IMR-90 (cell line): ENCODE measurements at regions not wholly inside any gene's neighbourhood (a gene's known extent, or its start where the extent isn't known, plus 50 kb on each side); places are given as distances from the start of the nearest gene placed in this dataset.

ENCODE experiments used
- ATAC-seq: fragments of 200-7000 bp; cut with Tn5 transposase; 2 replicates; pipeline ENCODE4 v1.9.1; 2020; ENCODE audit warnings: low read depth, mild to moderate bottlenecking, moderate library complexity
- BruUV-seq: library from RNA; stranded (reverse); fragments of 400-500 nt; replicated peaks from 2 replicates; lab custom pipeline; 2021; lab: Mats Ljungman, UMichigan
- CTCF ChIA-PET: fragments of 300-600 bp; formaldehyde crosslinking; extraction: SDS; loops from one replicate; lab custom pipeline; 2021; ENCODE audit warnings: antibody characterized with exemption; lab: Yijun Ruan, JAX
- POLR2A ChIA-PET: fragments of 300-600 bp; sonication (Branson Sonifier 250); formaldehyde crosslinking; loops from one replicate; lab custom pipeline; 2022; ENCODE audit warnings: antibody characterized with exemption; ENCODE audit not compliant: unreplicated experiment; lab: Charles Lee
- DNase-seq: peaks from one replicate; pipeline ENCODE4 v3.0.0; 2013
- H2AFZ ChIP-seq: replicated peaks from 2 replicates; pipeline ENCODE3; 2013; ENCODE audit warnings: low read length, mild to moderate bottlenecking; ENCODE audit not compliant: poor library complexity
- H2AK5ac ChIP-seq: 2 replicates; pipeline ENCODE4 v1.6.1; 2013; ENCODE audit warnings: low read depth, low read length, inconsistent platforms
- H2AK9ac ChIP-seq: replicated peaks from 2 replicates; pipeline ENCODE3; 2013; ENCODE audit warnings: mild to moderate bottlenecking, low read depth, low read length, moderate library complexity; ENCODE audit not compliant: poor library complexity
- H2BK120ac ChIP-seq: 2 replicates; pipeline ENCODE4 v1.6.1; 2013; ENCODE audit warnings: low read depth, low read length, inconsistent platforms
- H2BK15ac ChIP-seq: 3 replicates; pipeline ENCODE4 v1.6.1; 2013; ENCODE audit warnings: low read depth, low read length, inconsistent platforms
- H2BK20ac ChIP-seq: 2 replicates; pipeline ENCODE4 v1.6.1; 2013; ENCODE audit warnings: low read depth, mild to moderate bottlenecking, inconsistent platforms, low read length, moderate library complexity
- H2BK5ac ChIP-seq: 2 replicates; pipeline ENCODE4 v1.6.1; 2013; ENCODE audit warnings: mild to moderate bottlenecking, low read depth, low read length, inconsistent platforms; ENCODE audit not compliant: poor library complexity, severe bottlenecking
- H3K14ac ChIP-seq: replicated peaks from 2 replicates; pipeline ENCODE4 v1.6.1; 2013; ENCODE audit warnings: low read depth, low read length, inconsistent platforms
- H3K18ac ChIP-seq: 2 replicates; pipeline ENCODE4 v1.6.1; 2013; ENCODE audit warnings: low read depth, low read length, control low read depth
- H3K23ac ChIP-seq: 2 replicates; pipeline ENCODE4 v1.6.1; 2013; ENCODE audit warnings: low read depth, low read length, inconsistent platforms
- H3K27ac ChIP-seq: 2 replicates; pipeline ENCODE4 v1.5.1; 2013; ENCODE audit warnings: mild to moderate bottlenecking, control low read depth, low read length; ENCODE audit not compliant: insufficient read depth
- H3K27me3 ChIP-seq: 2 replicates; pipeline ENCODE4 v1.6.1; 2013; ENCODE audit warnings: low read length; ENCODE audit not compliant: control insufficient read depth, insufficient read depth
- H3K36me3 ChIP-seq: 2 replicates; pipeline ENCODE4 v1.6.1; 2013; ENCODE audit warnings: low read length, mixed read lengths; ENCODE audit not compliant: control insufficient read depth, insufficient read depth
- H3K4ac ChIP-seq: 2 replicates; pipeline ENCODE4 v1.6.1; 2013; ENCODE audit warnings: low read depth, low read length, inconsistent platforms
- H3K4me1 ChIP-seq: 2 replicates; pipeline ENCODE4 v1.6.1; 2013; ENCODE audit warnings: low read length, mixed read lengths; ENCODE audit not compliant: control insufficient read depth, insufficient read depth
- H3K4me2 ChIP-seq: 2 replicates; pipeline ENCODE4 v1.6.1; 2013; ENCODE audit warnings: low read depth, mild to moderate bottlenecking, control low read depth, low read length, moderate library complexity
- H3K4me3 ChIP-seq: 2 replicates; pipeline ENCODE4 v1.5.1; 2013; ENCODE audit warnings: low read depth, mild to moderate bottlenecking, control low read depth, low read length, moderate library complexity; ENCODE audit not compliant: insufficient read depth
- H3K56ac ChIP-seq: 2 replicates; pipeline ENCODE4 v1.6.1; 2013; ENCODE audit warnings: low read length, inconsistent platforms; ENCODE audit not compliant: insufficient read depth; ENCODE audit errors: extremely low read depth
- H3K79me1 ChIP-seq, 2 experiments: 2 replicates each; pipeline ENCODE4 v1.6.1; 2013; ENCODE audit warnings: low read length in 2 of 2, inconsistent platforms in 1 of 2, low read depth in 1 of 2
- H3K9ac ChIP-seq: 2 replicates; pipeline ENCODE4 v1.6.1; 2013; ENCODE audit warnings: low read depth, low read length, control low read depth
- H3K9me1 ChIP-seq: 2 replicates; pipeline ENCODE4 v1.6.1; 2013; ENCODE audit warnings: low read length, inconsistent platforms; ENCODE audit not compliant: insufficient read depth
- H3K9me3 ChIP-seq: 2 replicates; pipeline ENCODE4 v1.6.1; 2013; ENCODE audit warnings: low read length; ENCODE audit not compliant: control insufficient read depth, insufficient read depth
- H4K20me1 ChIP-seq: 2 replicates; pipeline ENCODE4 v1.6.1; 2013; ENCODE audit warnings: low read length, inconsistent platforms; ENCODE audit not compliant: insufficient read depth
- H4K5ac ChIP-seq: 2 replicates; pipeline ENCODE4 v1.6.1; 2013; ENCODE audit warnings: mild to moderate bottlenecking, low read depth, low read length, control low read depth
- H4K8ac ChIP-seq, 2 experiments: 2 replicates each; pipeline ENCODE4 v1.6.1; 2013; ENCODE audit warnings: low read depth in 2 of 2, low read length in 2 of 2, control low read depth in 1 of 2, inconsistent platforms in 1 of 2
- H4K91ac ChIP-seq: 2 replicates; pipeline ENCODE4 v1.6.1; 2013; ENCODE audit warnings: low read depth, low read length, inconsistent platforms; ENCODE audit not compliant: insufficient read depth
- BHLHE40 ChIP-seq: fragments of 150-350 bp; IDR thresholded peaks from 2 replicates; pipeline ENCODE4 v1.6.1; 2016; ENCODE audit warnings: mild to moderate bottlenecking, low read depth, low read length
- CEBPB ChIP-seq: IDR thresholded peaks from 2 replicates; pipeline ENCODE4 v1.6.1; 2012; ENCODE audit warnings: low read depth, low read length, improper control_type of control experiment
- CHD1 ChIP-seq: IDR thresholded peaks from 2 replicates; pipeline ENCODE4 v1.6.1; 2012; ENCODE audit warnings: low read depth, low read length, improper control_type of control experiment
- CTCF ChIP-seq: conservative IDR thresholded peaks from 2 replicates; pipeline ENCODE4 v1.5.1; 2012; ENCODE audit warnings: mild to moderate bottlenecking, low read depth, low read length, improper control_type of control experiment
- ELK1 ChIP-seq: fragments of 150-350 bp; IDR thresholded peaks from 2 replicates; pipeline ENCODE4 v1.6.1; 2016; ENCODE audit warnings: low read depth, mild to moderate bottlenecking, low read length, moderate library complexity, borderline replicate concordance
- FOS ChIP-seq: fragments of 150-350 bp; IDR thresholded peaks from 2 replicates; pipeline ENCODE4 v1.6.1; 2016; ENCODE audit warnings: low read depth, low read length
- MAFK ChIP-seq: IDR thresholded peaks from 2 replicates; pipeline ENCODE4 v1.6.1; 2012; ENCODE audit warnings: low read depth, low read length, improper control_type of control experiment
- MAZ ChIP-seq: IDR thresholded peaks from 2 replicates; pipeline ENCODE4 v1.6.1; 2012; ENCODE audit warnings: low read depth, mild to moderate bottlenecking, low read length, improper control_type of control experiment, moderate library complexity, borderline replicate concordance
- MXI1 ChIP-seq: IDR thresholded peaks from 2 replicates; pipeline ENCODE4 v1.6.1; 2012; ENCODE audit warnings: low read depth, mild to moderate bottlenecking, low read length, moderate library complexity, borderline replicate concordance
- NFE2L2 ChIP-seq: fragments of 150-350 bp; IDR thresholded peaks from 2 replicates; pipeline ENCODE4 v1.6.1; 2016; ENCODE audit warnings: low read depth, mild to moderate bottlenecking, low read length
- POLR2A ChIP-seq: IDR thresholded peaks from 2 replicates; pipeline ENCODE4 v1.6.1; 2012; ENCODE audit warnings: mild to moderate bottlenecking, low read depth, low read length
- RAD21 ChIP-seq: IDR thresholded peaks from 2 replicates; pipeline ENCODE4 v1.6.1; 2012; ENCODE audit warnings: low read length, improper control_type of control experiment
- RCOR1 ChIP-seq: IDR thresholded peaks from 2 replicates; pipeline ENCODE4 v1.6.1; 2012; ENCODE audit warnings: mild to moderate bottlenecking, low read length, improper control_type of control experiment; ENCODE audit not compliant: insufficient replicate concordance
- RFX5 ChIP-seq: IDR thresholded peaks from 2 replicates; pipeline ENCODE4 v1.8.0; 2012; ENCODE audit warnings: low read depth, mild to moderate bottlenecking, low read length, moderate library complexity
- SMC3 ChIP-seq: fragments of 150-350 bp; IDR thresholded peaks from 2 replicates; pipeline ENCODE4 v1.6.1; 2016; ENCODE audit warnings: low read depth, mild to moderate bottlenecking, antibody characterized with exemption, low read length, moderate library complexity
- USF2 ChIP-seq: fragments of 150-350 bp; IDR thresholded peaks from 2 replicates; pipeline ENCODE4 v1.6.1; 2017; ENCODE audit warnings: mild to moderate bottlenecking, antibody characterized with exemption, low read length, low read depth
- WGBS, 2 experiments: methylation state at CpG; one replicate each; pipeline versions ENCODE4 v1.1.5 to v1.1.7; 2013; ENCODE audit warnings: missing lambda C conversion rate in 2 of 2; ENCODE audit not compliant: insufficient read length in 1 of 2; ENCODE audit errors: extremely low coverage in 2 of 2; 5-methylcytosine and 5-hydroxymethylcytosine counted together
- dilution Hi-C: fragments of 300-500 bp; cut with HindIII; formaldehyde crosslinking; loops from one replicate; pipeline ENCODE4 v1.14.3; 2018; ENCODE audit warnings: low sequenced_read_pairs; ENCODE audit not compliant: unreplicated experiment
- in situ Hi-C: fragments of 300-500 bp; cut with MboI; formaldehyde crosslinking; loops from 3 replicates; pipeline ENCODE4 v1.14.3; 2019; ENCODE audit warnings: low sequenced_read_pairs, inconsistent platforms, mixed read lengths
- intact Hi-C: fragments of 100-400 bp; cut with micrococcal nuclease; formaldehyde crosslinking; loops from 2 replicates; pipeline ENCODE4 v1.10.0; 2022

- Histone ChIP-seq H3K18ac (no peak overlapping the region), H3K4me3 (no peak overlapping the region), H3K23ac (no peak overlapping the region), H2AK9ac (no peak overlapping the region), H2BK5ac (no peak overlapping the region), H2BK20ac (no peak overlapping the region), H2BK120ac (no peak overlapping the region), H3K4me1 (no peaks in the 10 kb centered on the region), H3K27ac (no peak overlapping the region), H3K14ac (no peak overlapping the region), H4K91ac (no peak overlapping the region), H4K5ac (no peak overlapping the region), H3K9me3 (no peaks in the 10 kb centered on the region), H2AFZ (no peak overlapping the region), H3K79me1 (no peaks in the 10 kb centered on the region), H3K4me2 (no peak overlapping the region), H3K9me1 (no peaks in the 10 kb centered on the region), H2BK15ac (no peak overlapping the region), H3K4ac (no peak overlapping the region), H4K20me1 (no peaks in the 10 kb centered on the region), H2AK5ac (no peak overlapping the region), H3K56ac (no peak overlapping the region), H3K36me3 (no peaks in the 10 kb centered on the region), H3K27me3 (peaks cover 6% of the 10 kb centered on the region), H4K8ac (no peak overlapping the region), H3K9ac (no peak overlapping the region)
- TF ChIP-seq RFX5 (no peak), MAFK (no peak), BHLHE40 (no peak), SMC3 (no peak), RCOR1 (no peak), POLR2A (no peak), USF2 (no peak), ELK1 (no peak), CHD1 (no peak), RAD21 (no peak), MXI1 (no peak), CTCF (no peak), FOS (no peak), CEBPB (no peak), NFE2L2 (no peak), MAZ (no peak)
- ATAC-seq = no peak
- 50% methylated on average over 2 of the region's 6 CpGs; no CpG with 5 or more reads in 1 of the 2 experiments for WGBS, 2 experiments
- BruUV-seq = no TSS peak
- ChIA-PET CTCF (no interaction called here), POLR2A (no interaction called here)
- in situ Hi-C loops (no loop called here), dilution Hi-C loops (no loop called here), intact Hi-C loops (no loop called here)
- no peak for DNase-seq
Observed at GRCh38 chr6:16031278-16031981, 97.5 kb upstream of the MYLIP start.
